GM21723 (cell line): ENCODE measurements at regions not wholly inside any gene's neighbourhood (a gene's known extent, or its start where the extent isn't known, plus 50 kb on each side); places are given as distances from the start of the nearest gene placed in this dataset.

ENCODE experiments used
- ATAC-seq: cut with Tn5 transposase; IDR thresholded peaks from one replicate; pipeline ENCODE4 v1.9.1; 2021; ENCODE audit warnings: mild to moderate bottlenecking, moderate library complexity; ENCODE audit not compliant: unreplicated experiment

- ATAC-seq: no peak
These were observed 942.9 kb upstream of the PCDH20 start for GRCh38 chr13:62358646-62358932.

GRCh38 chr13:62357887-62358645 lies 942.4 kb upstream of the PCDH20 start:
- no peak for ATAC-seq

GRCh38 chr13:62356977-62357376 lies 941.3 kb upstream of the PCDH20 start:
- no peak for ATAC-seq

DNA sequence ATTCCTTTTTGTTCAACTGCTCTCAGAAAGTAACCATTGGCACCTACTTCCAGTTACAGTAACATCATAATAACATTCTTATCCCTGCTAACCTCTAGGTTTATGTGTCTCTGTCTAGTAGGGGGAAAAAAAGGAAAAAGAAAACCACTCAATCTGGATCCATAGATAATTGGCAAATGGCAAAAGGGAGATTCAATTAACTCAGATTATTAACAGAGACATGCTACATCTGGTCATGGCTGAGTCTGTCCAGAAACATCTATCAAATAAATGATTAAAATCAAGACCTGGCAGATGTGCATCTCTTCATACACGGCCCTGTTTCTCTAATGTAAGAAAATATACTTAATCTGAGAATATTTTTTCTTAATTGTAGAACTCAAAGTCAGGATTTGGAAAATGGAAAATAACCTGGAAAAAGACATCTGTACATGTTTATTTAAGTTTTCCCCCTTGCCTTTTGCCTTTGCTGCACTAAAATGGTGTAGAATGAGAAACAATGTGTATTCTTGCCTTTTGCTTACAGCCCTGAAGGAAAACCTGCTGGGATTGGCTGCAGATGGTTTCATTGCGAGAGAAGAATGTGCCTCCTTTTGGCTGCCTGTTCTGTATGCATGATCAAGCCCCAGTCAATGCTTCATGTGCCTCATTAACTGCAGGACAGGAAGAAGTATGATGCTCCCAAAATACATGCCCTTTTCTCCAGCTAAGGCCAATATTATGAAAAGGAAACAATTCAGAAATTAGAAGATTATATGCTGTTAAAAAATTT lies 921.6 kb upstream of the PCDH20 start:
- ATAC-seq: no peak

GRCh38 chr13:62336507-62336906 lies 920.9 kb upstream of the PCDH20 start:
- no peak for ATAC-seq

- no peak for ATAC-seq
These were observed 917.8 kb upstream of the PCDH20 start for GRCh38 chr13:62333466-62333865.

DNA sequence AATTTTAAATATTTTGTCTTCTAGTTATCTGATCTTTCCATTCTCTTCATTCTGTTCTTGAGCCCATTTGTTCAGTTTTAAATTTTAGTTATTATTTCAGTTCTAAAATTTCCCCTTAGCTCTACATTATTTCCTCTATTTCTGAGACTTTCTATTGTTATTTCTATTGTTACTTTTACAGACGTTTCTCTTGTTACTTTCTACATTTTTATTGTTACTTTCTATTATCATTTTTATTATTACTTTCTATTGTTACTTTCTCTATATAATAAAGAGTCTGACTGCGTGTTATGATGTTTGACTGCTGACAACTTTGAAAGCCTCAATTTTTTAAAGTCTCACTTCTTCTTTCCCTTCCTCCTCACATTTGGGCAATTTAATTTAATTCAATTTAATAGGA lies 915.7 kb upstream of the PCDH20 start:
- no peak for ATAC-seq

GRCh38 chr13:62327367-62327766 lies 911.7 kb upstream of the PCDH20 start:
- ATAC-seq: no peak

DNA sequence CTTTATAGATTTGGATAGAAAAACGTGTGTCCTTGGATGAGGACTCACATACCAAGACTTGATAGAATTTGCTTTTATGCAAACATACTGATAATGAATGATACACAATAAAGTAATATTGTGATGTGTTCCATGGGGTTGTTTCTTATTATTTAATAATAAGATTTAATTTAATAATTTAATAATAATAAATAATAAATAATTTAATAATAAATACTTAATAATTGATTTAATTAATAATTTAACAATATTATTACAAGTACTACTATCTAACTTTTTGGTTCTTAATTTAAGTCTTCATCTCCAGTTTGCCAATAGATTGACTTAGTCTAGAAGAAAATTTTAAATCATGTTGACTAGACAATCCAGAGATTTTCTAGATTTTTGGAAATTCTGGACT lies 909.2 kb upstream of the PCDH20 start:
- no peak for ATAC-seq

- ATAC-seq: no peak
These were observed 906.2 kb upstream of the PCDH20 start for GRCh38 chr13:62321895-62322294.

GRCh38 chr13:62321139-62321538 lies 905.5 kb upstream of the PCDH20 start:
- no peak for ATAC-seq

DNA sequence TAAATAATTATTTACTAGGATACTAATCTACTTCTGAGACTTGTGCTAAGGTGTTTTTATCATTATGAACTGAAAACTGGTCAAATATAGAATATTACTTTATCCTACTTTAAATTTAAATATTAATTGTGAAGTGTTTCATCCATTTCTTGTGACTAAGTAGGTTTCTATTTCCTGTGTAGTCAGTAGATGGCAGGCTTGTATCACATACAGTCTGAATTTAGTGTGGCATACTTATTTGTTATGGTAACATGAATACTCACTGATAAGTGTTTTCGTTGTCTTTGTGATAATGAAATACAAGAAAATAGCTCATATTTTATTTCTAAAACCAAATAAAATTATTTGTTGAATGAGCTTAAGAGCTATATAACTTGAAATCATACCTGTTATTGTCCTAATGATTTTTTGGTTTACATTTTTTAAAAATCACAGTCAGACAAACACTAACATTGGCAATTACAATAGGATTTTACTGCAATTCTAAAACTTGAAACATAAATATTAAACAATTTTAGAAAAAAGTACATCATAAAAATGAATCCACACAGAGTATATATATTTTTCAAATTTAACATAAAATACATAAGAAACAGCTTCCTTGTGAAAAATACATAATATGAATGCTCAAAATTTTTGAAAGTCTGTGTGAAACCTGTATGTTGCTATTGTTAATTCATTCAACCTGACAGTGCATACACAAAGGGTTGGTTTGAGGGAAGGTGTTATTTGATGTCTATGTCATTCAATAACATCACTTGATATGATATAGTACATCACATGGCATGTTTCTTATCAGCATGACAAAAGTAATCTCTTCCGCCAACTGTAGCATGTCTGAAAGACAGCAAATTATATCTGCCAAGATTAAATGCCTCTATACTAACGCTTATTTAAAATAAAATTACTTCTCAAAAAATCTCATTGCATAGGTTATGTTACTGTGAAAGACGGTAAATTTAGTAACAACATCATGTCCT lies 904.8 kb upstream of the PCDH20 start:
- ATAC-seq: no peak

DNA sequence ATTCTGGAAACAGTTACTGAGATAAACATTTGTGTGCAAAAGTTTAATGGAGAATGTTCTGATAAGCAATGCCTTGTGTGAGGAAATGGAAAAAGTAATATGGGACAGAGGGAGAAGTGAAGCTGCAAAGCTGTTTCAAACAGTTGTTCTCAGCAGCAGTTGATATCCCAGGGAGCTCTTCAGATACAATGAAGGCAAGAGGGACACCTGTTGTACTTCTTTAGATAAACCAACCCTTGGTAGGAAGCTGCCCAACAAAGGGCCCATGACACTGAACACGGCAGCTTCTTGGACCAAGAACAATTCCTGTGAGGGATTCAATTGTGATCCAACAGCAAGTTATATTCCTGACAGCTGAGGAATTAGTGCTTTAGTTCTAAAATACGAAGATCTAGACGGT lies 894.3 kb upstream of the PCDH20 start:
- no peak for ATAC-seq

DNA sequence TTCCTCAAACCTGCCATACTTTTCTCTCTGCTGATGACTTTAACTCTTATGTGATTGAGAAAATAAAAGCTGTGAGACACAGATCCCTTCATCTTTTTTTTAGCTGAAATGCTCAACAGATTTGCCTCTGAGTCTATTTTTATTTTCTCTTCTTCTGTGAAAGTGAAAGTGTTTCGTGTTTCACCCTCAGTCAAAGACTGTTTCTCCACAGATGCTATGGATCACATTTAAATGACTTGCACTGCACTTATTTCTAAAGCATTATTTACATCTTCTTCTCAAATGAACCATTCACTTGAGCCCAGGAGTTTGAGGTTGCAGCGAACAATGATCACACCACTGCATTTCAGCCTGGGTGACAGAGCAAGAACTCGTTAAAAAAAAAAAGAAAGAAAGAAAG lies 890.1 kb upstream of the PCDH20 start:
- ATAC-seq: peak; percentile 88

- no peak for ATAC-seq
These were observed 886.7 kb upstream of the PCDH20 start for GRCh38 chr13:62302341-62302740.

DNA sequence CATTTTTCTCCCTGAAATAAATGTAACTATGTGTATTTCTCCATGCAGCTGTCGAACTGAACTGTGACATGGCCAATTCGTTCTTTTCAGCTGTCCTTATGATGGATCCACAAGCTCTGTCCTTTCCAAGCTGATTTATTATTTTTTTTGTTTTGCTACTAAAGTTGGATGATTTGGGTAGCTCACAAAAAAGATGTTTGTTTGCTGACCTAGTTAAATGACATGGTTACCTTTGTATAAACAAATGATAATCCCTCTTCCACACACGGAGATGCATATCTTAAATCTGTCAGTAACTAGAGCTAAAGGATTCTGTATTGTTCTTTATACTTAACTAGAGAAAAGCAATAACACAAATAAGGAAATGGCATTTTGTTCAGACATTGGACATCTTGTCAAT lies 884.3 kb upstream of the PCDH20 start:
- ATAC-seq: no peak

DNA sequence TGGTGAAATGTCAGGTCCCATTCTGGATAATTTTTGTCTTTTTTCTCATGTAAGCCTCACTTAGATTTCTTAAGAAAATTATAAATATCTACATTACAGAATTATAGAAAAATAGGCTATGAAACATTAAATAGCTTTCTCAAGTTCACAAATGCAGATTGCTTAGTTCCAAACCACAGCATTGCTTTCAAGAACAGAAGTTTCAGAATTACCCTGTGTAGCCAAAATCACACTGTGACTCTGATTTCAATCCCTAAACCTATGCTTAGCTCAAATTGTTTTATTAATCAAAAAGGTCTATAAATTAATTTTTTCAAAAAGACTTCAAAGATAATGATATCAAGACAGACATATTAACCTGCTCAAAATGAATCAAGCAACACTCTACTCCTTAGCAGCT lies 881.2 kb upstream of the PCDH20 start:
- no peak for ATAC-seq

DNA sequence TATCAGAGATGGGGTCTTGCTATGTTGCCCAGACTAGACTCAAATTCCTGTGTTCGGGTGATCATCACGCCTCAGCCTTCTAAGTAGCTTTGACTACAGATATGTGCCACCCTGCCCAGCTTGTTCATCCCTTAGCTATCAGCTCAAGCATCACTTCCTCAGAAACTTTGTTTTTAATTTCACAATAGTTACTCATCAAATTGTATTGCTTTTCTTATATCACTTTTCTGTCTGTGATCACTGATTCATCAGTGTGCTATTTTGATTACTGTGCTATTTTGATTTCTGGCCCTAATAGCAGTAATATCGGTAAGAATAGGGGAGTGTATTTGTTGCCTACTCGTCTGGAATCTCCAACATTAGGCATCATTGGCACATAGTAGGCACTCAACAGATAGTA lies 878.6 kb upstream of the PCDH20 start:
- no peak for ATAC-seq

GRCh38 chr13:62292714-62293480 lies 877.2 kb upstream of the PCDH20 start:
- no peak for ATAC-seq

GRCh38 chr13:62290542-62290941 lies 874.9 kb upstream of the PCDH20 start:
- ATAC-seq: no peak

DNA sequence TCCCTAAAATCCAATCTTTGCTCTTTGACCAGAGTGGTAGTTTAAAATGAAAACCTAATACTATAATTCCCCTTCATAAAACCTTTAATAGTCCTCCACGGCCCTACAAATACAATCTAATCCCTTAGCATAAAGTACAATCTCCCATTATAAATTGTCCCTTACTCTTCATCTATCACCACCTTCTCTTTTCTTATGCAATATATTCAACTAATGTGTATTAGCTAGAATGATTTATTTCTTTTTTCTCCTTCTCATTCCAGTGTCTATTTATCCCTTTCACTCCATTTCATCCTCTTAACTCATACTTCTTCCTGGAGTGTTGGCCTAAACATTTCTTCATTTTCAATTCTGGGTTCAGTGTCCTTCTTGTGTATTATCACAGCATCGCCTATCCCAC lies 872.1 kb upstream of the PCDH20 start:
- no peak for ATAC-seq
